ENCODE measurements at regions not wholly inside any gene's neighbourhood (a gene's known extent, or its start where the extent isn't known, plus 50 kb on each side); places are given as distances from the start of the nearest gene placed in this dataset.

- no peak for DNase-seq
Measured at GRCh38 chr3:168273036-168273435, 177.3 kb upstream of the GOLIM4 start.

GRCh38 chr3:168272343-168272985, 176.7 kb upstream of the GOLIM4 start:
- DNase-seq, result no peak

GRCh38 chr3:168271932-168272331, 176.2 kb upstream of the GOLIM4 start:
- no peak for DNase-seq

- no peak for DNase-seq
Measured at GRCh38 chr3:168269001-168269400, 173.3 kb upstream of the GOLIM4 start.

GRCh38 chr3:168267179-168267578, 171.5 kb upstream of the GOLIM4 start:
- no peak for DNase-seq

- no peak for DNase-seq
Measured at GRCh38 chr3:168266335-168266734, 170.6 kb upstream of the GOLIM4 start.

GRCh38 chr3:168262887-168263286, 167.2 kb upstream of the GOLIM4 start:
- DNase-seq, result no peak

GRCh38 chr3:168260859-168261258, 165.1 kb upstream of the GOLIM4 start:
- no peak for DNase-seq

GRCh38 chr3:168251371-168251770, 155.6 kb upstream of the GOLIM4 start:
- no peak for DNase-seq

- no peak for DNase-seq
Measured at GRCh38 chr3:168250415-168250861, 154.7 kb upstream of the GOLIM4 start.

GRCh38 chr3:168249550-168250414, 154.1 kb upstream of the GOLIM4 start:
- peak; percentile 1 to 15 for DNase-seq

GRCh38 chr3:168249205-168249549, 153.5 kb upstream of the GOLIM4 start:
- no peak for DNase-seq

- no peak for DNase-seq
Measured at GRCh38 chr3:168248383-168249204, 152.9 kb upstream of the GOLIM4 start.

GRCh38 chr3:168241156-168241555, 145.4 kb upstream of the GOLIM4 start:
- no peak for DNase-seq

- DNase-seq, result no peak
Measured at GRCh38 chr3:168239287-168239686, 143.6 kb upstream of the GOLIM4 start.

GRCh38 chr3:168233001-168233400, 137.3 kb upstream of the GOLIM4 start:
- no peak for DNase-seq

GRCh38 chr3:168223085-168223484, 127.4 kb upstream of the GOLIM4 start:
- DNase-seq, result no peak

- no peak for DNase-seq
Measured at GRCh38 chr3:168220556-168220955, 124.8 kb upstream of the GOLIM4 start.

- DNase-seq, result no peak
Measured at GRCh38 chr3:168219530-168219929, 123.8 kb upstream of the GOLIM4 start.

- DNase-seq, result no peak
Measured at GRCh38 chr3:168218600-168218999, 122.9 kb upstream of the GOLIM4 start.

- DNase-seq, result no peak
Measured at GRCh38 chr3:168216851-168217250, 121.1 kb upstream of the GOLIM4 start.

- DNase-seq, result peak in 1 of 2 donors; percentile 12
Measured at GRCh38 chr3:168213920-168214319, 118.2 kb upstream of the GOLIM4 start.

GRCh38 chr3:168212664-168213285, 117.1 kb upstream of the GOLIM4 start:
- no peak for DNase-seq

Measured in CD4-positive, alpha-beta T cell treated with Interleukin-1 beta for 1 hour (primary cell).